OCI-LY3 (cell line): ENCODE measurements at regions not wholly inside any gene's neighbourhood (a gene's known extent, or its start where the extent isn't known, plus 50 kb on each side); places are given as distances from the start of the nearest gene placed in this dataset.

Experiments used
- H2AFZ ChIP-seq: fragments of 200-600, 300-600 bp; shearing (Covaris generic); 2 replicates; pipeline ENCODE4 v1.6.0; 2014; ENCODE audit warnings: antibody characterized with exemption, low read depth, low read length
- H3K27ac ChIP-seq: fragments of 200-600, 300-600 bp; sonication (generic); 2 replicates; pipeline ENCODE4 v1.5.1; 2014; ENCODE audit warnings: mild to moderate bottlenecking, low read length, moderate library complexity, mixed read lengths
- H3K27me3 ChIP-seq: fragments of 200-600, 300-600 bp; sonication (generic); 2 replicates; pipeline ENCODE4 v1.6.1; 2014; ENCODE audit warnings: low read depth, low read length, mixed read lengths
- H3K36me3 ChIP-seq: fragments of 200-600, 300-600 bp; sonication (generic); replicated peaks from 2 replicates; pipeline ENCODE3; 2014; ENCODE audit warnings: low read depth, low read length, mixed read lengths
- H3K4me1 ChIP-seq: fragments of 300-600, 200-600 bp; sonication (generic); 2 replicates; pipeline ENCODE4 v1.6.1; 2014; ENCODE audit warnings: low read length, mixed read lengths
- H3K4me2 ChIP-seq: fragments of 200-600, 300-600 bp; sonication (generic); 2 replicates; pipeline ENCODE4 v1.6.1; 2014; ENCODE audit warnings: low read length, mixed read lengths
- H3K4me3 ChIP-seq: fragments of 300-600, 200-600 bp; sonication (generic); 2 replicates; pipeline ENCODE4 v1.5.1; 2014; ENCODE audit warnings: antibody characterized with exemption, mild to moderate bottlenecking, low read length, moderate library complexity
- H3K79me2 ChIP-seq: fragments of 300-600, 200-600 bp; shearing (Covaris generic); 2 replicates; pipeline ENCODE4 v1.6.1; 2014; ENCODE audit warnings: mild to moderate bottlenecking, low read length, mixed read lengths
- H3K9ac ChIP-seq: fragments of 300-600, 200-600 bp; shearing (Covaris generic); 2 replicates; pipeline ENCODE4 v1.6.0; 2014; ENCODE audit warnings: mild to moderate bottlenecking, low read length, moderate library complexity
- H3K9me3 ChIP-seq: fragments of 200-600, 300-600 bp; shearing (Covaris generic); 2 replicates; pipeline ENCODE4 v1.6.1; 2014; ENCODE audit warnings: low read length, mixed read lengths; ENCODE audit not compliant: insufficient read depth
- H4K20me1 ChIP-seq: fragments of 200-600, 300-600 bp; sonication (generic); 2 replicates; pipeline ENCODE4 v1.6.1; 2016; ENCODE audit warnings: low read length, mixed read lengths; ENCODE audit not compliant: insufficient read depth
- CTCF ChIP-seq: fragments of 200-600, 300-600 bp; sonication (generic); IDR thresholded peaks from 2 replicates; pipeline ENCODE4 v1.5.1; 2014; ENCODE audit warnings: antibody characterized with exemption, low read length, low read depth
- EZH2phosphoT487 ChIP-seq: fragments of 200-600 bp; shearing (Covaris generic); IDR thresholded peaks from 2 replicates; pipeline ENCODE4 v1.6.1; 2018; ENCODE audit warnings: antibody characterized with exemption, mixed run types, low read depth

DNA sequence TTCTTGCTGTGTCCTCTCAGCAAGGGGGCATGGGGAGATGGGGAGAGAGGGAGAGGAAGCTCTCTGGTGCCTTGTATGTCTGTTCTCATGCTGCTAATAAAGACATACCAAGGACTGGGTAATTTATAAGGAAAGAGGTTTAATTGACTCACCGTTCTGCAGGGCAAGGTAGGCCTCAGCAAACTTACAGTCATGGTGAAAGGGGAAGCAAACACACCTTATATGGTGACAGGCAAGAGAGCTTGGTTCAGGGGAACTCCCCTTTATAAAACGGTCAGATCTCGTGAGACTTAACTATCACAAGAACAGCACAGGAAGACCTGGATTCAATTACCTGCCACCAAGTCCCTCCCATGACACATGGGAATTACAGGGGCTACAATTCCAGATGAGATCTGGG, 464.7 kb upstream of the CELF2 start:
- no peaks in the 10 kb centered on the region for H3K79me2 ChIP-seq
- TF ChIP-seq EZH2phosphoT487 (no peak), CTCF (no peak)
- no peaks in the 10 kb centered on the region for H3K9me3 ChIP-seq
- H4K20me1 ChIP-seq = no peaks in the 10 kb centered on the region
- H3K36me3 ChIP-seq = no peaks in the 10 kb centered on the region
- H3K27me3 ChIP-seq = no peaks in the 10 kb centered on the region
- no peak overlapping the region for H3K4me2 ChIP-seq
- no peak overlapping the region for H3K4me3 ChIP-seq
- no peaks in the 10 kb centered on the region for H3K4me1 ChIP-seq
- no peak overlapping the region for H3K27ac ChIP-seq
- H2AFZ ChIP-seq = no peak overlapping the region
- H3K9ac ChIP-seq = no peak overlapping the region

GRCh38 chr10:10564081-10564794, 453.4 kb upstream of the CELF2 start:
- Histone ChIP-seq H3K79me2 (no peaks in the 10 kb centered on the region), H4K20me1 (no peaks in the 10 kb centered on the region), H3K27me3 (no peaks in the 10 kb centered on the region), H3K27ac (no peak overlapping the region), H2AFZ (no peak overlapping the region), H3K4me3 (no peak overlapping the region), H3K9ac (no peak overlapping the region), H3K4me1 (no peaks in the 10 kb centered on the region), H3K9me3 (no peaks in the 10 kb centered on the region), H3K4me2 (no peak overlapping the region), H3K36me3 (no peaks in the 10 kb centered on the region)
- no peak for TF ChIP-seq CTCF
- no peak for TF ChIP-seq EZH2phosphoT487

DNA sequence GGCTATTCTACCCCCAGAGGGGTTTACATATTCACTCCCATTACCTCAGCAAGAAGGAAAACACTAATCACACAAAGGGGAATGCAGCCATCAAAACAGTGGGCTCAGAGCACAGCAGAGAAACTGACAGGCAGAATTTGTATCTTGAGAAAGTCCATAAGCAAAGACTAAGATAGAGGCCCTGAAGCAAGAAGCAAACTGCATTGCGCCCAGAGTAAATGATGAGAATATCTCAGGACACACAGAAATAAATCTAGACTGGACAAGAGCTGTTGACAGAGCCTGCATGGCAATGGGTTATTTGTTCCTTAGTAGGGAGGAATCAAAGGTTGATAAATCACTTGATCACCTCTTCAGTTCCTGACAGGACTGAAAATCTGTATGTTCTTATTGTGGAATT, 440.7 kb upstream of the CELF2 start:
- Histone ChIP-seq H3K9ac (no peak overlapping the region), H3K27me3 (no peaks in the 10 kb centered on the region), H2AFZ (no peak overlapping the region), H3K9me3 (no peaks in the 10 kb centered on the region), H3K4me3 (no peak overlapping the region), H3K36me3 (no peaks in the 10 kb centered on the region), H3K79me2 (no peaks in the 10 kb centered on the region), H3K4me1 (no peaks in the 10 kb centered on the region), H4K20me1 (no peaks in the 10 kb centered on the region), H3K27ac (no peak overlapping the region), H3K4me2 (no peak overlapping the region)
- TF ChIP-seq CTCF (no peak), EZH2phosphoT487 (no peak)

- Histone ChIP-seq H3K9ac (no peak overlapping the region), H3K4me2 (no peak overlapping the region), H3K4me1 (no peaks in the 10 kb centered on the region), H2AFZ (no peak overlapping the region), H3K79me2 (no peaks in the 10 kb centered on the region), H4K20me1 (no peaks in the 10 kb centered on the region), H3K36me3 (no peaks in the 10 kb centered on the region), H3K9me3 (no peaks in the 10 kb centered on the region), H3K4me3 (no peak overlapping the region), H3K27ac (no peak overlapping the region), H3K27me3 (no peaks in the 10 kb centered on the region)
- TF ChIP-seq CTCF (no peak), EZH2phosphoT487 (no peak)
These were observed 438.0 kb upstream of the CELF2 start for GRCh38 chr10:10579709-10580108.
